Activated T-helper 1 cell treated with anti-CD3 and anti-CD28 coated beads, Interleukin-2, amount 50 U/mL, for 16 hours (primary cell): ENCODE measurements at regions not wholly inside any gene's neighbourhood (a gene's known extent, or its start where the extent isn't known, plus 50 kb on each side); places are given as distances from the start of the nearest gene placed in this dataset.
"Not testable (repeated sequence)": the region's sequence is repeated elsewhere in the genome, so short reads cannot be mapped to it uniquely, and the experiment has no call there.

ENCODE experiments used
- DNase-seq, 2 donors: peaks; one replicate each; pipeline ENCODE4 v3.0.0-alpha.2; 2020; ENCODE audit warnings: low read depth in 1 of 2, low spot score in 1 of 2

DNA sequence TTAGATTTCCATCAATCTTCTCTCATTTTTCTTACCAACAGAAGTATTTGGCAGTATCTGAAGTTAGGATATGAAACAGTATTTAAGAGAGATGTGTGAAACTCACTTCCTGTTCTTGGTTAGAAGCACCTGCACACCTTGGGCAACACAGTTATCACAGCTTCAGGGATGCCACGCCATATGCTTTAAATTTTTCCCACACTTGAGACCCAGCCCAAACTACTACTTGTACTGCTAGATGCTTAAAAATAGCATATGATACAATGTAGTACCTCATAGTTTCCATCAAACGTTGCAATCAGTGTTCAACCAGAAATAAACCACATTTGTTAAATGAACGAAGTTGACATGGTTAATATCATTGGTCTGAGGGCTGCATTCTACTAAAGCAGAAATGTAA lies 725.1 kb upstream of the FRG1 start:
- no peak for DNase-seq

DNA sequence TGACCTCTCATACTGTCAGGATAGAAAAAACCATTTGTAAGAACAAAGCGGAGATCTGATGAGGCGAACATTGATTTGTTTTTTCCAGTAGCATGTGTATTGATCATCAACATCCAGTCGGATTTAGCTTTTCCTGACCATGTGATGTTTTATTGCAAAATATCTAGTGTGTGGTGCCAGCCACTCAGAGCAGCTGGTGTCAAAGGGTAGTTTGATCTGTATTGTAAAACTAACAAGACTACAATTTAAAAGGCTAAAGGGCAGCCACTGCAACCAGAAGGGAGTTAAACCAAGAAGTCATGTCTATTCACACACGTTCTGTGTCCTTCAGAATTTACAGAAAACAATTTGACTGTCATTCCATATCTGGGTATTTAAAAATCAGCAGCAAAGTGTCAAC lies 719.0 kb upstream of the FRG1 start:
- DNase-seq: no peak

DNA sequence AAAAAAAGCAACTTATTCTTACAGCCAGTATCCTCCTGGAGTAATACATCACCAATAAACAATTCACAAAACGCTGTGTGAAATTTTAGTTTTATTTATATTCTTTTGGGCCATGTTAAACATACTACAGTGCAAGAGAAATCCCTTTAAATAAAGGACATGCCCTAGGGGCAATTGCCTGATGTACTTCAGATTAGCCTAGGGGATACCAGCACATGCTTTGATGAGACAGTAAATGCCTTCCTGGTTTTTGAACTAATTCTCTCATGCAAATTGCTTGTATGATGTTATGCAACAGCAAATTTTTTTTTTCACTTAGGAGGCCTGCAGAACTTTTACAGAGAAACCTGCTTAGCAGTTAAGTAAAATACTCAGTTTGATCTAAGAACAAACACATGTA lies 711.9 kb upstream of the FRG1 start:
- no peak for DNase-seq

DNA sequence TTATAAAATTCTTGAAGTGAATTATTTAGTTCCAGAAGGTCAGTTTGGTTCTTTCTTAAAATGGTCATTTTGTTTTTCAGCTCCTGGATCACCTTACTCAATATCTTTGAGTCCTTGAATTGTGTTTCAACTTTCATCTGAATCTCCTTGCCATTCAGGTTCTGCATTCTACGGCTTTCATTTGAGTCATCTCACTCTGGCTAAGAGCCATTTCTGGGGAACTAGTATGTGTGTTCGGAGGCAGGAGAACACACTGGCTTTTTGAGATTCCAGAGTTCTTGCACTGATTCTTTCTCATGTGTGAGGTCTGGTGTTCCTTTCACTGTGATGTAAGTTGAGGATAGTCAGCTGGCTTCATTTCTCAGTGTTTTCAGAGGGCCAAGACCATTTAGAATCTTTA lies 708.4 kb upstream of the FRG1 start:
- no peak for DNase-seq

DNA sequence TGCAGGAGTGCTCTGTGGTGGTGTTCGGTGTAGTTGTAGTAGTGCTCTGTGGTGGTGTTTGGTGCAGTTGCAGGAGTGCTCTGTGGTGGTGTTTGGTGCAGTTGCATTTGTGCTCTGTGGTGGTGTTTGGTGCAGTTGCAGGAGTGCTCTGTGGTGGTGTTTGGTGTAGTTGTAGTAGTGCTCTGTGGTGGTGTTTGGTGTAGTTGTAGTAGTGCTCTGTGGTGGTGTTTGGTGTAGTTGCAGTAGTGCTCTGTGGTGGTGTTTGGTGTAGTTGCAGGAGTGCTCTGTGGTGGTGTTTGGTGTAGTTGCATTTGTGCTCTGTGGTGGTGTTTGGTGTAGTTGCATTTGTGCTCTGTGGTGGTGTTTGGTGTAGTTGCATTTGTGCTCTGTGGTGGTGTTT lies 706.9 kb upstream of the FRG1 start:
- peak in 1 of 2 donors; percentile 27 for DNase-seq

DNA sequence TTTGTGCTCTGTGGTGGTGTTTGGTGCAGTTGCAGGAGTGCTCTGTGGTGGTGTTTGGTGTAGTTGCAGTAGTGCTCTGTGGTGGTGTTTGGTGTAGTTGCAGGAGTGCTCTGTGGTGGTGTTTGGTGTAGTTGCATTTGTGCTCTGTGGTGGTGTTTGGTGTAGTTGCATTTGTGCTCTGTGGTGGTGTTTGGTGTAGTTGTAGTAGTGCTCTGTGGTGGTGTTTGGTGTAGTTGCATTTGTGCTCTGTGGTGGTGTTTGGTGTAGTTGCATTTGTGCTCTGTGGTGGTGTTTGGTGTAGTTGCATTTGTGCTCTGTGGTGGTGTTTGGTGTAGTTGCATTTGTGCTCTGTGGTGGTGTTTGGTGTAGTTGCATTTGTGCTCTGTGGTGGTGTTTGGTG lies 705.7 kb upstream of the FRG1 start:
- DNase-seq: not testable (repeated sequence)

DNA sequence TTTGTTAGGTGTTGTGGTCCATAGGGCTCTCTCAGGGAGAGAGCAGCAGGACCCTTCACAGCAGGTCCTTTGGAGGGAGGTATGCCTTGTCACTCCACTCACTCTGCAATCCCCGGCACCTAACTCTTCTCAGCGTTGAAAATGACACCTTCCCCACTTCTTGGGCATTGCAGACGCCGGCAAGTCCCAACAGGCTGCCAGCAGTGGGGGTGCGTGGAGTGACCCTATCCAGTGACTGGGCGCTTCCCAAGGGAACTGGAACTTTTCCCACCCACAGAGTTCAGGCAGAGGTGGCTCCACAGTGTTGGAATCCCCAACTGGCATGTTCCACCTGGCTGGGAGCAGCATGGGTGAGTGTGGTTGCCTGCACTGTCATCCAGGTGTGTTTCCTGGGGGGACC lies 705.1 kb upstream of the FRG1 start:
- no peak for DNase-seq

DNA sequence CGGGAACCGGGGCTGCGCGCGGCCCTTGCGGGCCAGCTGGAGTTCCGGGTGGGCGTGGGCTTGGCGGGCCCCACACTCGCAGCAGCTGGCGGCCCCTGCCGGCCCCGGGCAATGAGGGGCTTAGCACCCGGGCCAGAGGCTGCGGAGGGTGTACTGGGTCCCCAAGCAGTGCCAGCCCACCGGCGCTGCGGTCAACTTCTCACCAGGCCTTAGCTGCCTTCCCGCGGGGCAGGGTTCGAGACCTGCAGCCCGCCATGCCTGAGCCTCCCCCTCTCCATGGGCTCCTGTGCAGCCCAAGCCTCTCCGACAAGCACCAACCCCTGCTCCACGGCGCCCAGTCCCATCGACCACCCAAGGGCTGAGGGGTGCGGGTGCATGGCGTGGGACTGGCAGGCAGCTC lies 704.4 kb upstream of the FRG1 start:
- DNase-seq: not testable (repeated sequence)

DNA sequence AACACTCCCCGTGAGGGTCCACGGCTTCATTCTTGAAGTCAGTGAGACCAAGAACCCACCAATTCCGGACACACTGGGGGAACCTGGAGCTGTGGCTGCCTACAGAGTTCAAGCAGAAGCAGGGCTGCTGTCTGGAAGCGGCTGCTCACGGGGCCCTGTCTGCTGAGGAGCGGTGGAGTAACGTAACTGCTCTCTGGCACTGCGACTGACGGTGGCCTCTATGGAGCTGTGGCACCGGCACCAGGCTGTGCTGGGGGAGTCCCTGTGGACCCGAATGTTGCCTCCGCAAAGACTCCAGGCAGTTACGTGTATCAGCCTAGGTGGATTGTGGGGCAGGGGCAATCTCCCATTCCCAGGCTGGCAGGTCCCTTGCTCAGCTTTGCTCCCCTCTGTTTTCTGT lies 703.3 kb upstream of the FRG1 start:
- DNase-seq: no peak

DNA sequence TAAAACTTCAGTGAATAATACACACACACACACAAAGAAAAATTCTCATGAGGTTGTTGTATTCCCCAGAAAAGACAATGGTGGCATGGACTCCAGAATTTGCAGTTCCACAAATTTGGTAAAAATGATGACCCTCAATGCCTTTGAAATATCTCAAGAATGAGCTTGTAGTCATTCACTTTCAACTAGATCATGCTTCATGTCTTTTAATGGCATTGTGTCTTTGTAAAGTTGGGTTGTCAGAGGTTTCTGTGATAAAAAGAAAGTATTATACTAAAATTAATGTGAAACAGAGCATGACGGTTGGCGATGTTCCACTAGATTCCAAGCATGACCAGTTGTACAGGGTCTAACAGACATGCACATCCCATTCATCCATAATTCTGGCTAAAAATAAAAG lies 685.0 kb upstream of the FRG1 start:
- no peak for DNase-seq

DNA sequence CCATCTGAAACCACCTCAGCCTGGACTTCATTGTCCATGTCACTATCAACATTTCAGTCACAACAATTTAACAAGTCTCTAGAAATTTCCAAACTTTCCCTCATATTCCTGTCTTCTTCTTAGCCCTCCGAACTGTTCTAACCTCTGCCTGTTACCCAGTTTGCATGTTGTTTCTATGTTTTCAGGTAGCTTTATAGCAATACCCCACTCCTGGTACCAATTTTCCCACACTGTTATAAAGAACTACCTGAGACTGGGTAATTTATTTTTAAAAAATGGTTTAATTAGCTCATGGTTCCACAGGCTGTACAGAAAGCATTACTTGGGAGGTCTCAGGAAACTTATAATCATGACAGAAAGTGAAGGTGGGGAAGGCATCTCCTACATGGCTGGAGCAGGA lies 679.2 kb upstream of the FRG1 start:
- DNase-seq: no peak

DNA sequence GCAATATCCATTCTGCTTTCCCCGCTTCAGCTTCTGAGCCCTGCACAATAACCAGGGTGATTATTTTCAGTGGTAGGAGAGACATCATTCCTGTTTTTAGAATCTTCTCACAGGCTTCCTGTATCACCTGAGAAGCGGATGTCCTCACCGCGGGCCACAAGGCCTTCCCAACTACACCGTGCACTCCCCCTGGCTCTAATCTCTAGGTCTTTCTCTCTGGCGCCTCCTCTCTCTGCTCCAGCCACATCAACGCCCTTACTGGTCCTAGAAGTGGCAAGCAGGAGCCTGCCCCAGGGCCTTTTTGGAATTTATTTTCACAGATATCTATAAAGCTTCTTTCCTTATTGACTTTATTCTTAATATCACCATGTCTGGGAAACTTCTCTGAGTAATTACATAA lies 675.2 kb upstream of the FRG1 start:
- no peak for DNase-seq

DNA sequence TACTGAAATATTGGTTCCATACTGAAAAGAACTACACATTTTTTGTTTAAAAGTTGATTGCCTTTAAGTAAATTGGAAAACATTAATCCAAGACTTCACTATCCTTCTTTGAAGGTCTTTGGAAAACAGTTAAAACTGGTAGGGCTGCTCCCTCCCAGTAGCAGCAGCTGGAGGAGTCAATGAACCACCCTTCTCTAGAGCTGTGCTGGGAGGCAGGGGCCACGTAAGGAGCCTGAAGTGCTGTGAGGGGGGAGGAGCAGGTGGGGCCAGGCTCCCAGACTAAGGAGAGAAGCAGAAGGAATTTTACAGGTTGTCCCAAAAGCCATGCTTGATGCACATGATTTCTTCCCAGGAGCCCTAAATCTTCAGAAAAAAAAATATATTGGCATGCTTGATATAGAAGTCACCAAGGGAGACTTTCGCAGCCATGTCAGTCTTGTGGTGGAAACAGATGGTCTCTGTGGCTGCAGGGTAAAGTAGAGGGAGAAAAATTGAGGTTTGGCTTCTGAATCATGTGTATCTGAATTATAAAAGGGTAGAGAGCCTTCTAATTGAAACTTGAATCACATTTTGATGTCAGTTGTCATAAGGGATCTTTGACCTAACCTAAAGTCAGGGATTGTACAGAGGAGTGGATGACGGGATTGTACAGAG lies 673.2 kb upstream of the FRG1 start:
- no peak for DNase-seq

DNA sequence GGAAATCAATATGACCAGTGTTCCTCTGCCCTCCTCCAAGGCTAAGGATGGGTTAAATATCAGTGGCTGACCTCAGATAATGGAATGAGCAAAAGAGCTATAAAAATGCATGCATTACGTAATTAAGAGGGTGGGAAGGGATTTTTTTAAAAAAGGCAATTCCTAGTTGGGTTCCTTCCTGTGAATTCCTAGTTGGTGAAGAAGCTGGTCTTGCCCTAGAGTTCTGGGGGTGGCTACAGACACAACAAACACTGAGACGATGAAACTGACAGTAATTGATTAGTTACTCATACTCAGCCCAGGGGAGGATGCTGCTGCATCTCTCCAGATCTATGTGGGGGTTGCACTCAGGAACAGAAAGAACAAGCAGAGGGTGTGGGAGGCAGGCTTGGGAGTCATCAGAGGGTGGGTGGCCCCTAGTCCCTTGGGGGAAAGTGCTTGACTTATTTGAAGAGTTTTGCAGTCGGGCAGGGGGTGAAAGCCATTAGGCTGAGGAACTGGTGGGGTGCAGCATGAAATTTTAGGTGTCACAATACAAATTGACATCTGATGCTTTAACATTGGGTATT lies 662.0 kb upstream of the FRG1 start:
- DNase-seq: no peak

DNA sequence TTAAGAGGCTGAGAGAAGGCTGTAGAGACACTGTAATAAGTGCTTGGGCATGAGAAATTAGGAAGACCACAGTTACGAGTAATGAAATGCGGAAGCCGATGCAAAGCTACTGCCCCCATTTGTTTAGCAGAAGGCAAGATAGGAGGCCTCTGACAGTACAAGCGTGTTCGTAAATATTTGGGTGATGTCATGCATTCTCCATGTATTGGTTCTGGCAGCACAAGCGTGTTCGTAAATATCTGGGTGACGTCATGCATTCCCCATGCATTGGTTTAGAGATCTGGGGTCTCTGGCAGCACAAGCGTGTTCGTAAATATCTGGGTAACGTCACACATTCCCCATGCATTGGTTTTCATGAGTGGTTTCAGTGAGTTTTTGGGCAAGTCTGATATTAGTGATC lies 661.5 kb upstream of the FRG1 start:
- DNase-seq: no peak

DNA sequence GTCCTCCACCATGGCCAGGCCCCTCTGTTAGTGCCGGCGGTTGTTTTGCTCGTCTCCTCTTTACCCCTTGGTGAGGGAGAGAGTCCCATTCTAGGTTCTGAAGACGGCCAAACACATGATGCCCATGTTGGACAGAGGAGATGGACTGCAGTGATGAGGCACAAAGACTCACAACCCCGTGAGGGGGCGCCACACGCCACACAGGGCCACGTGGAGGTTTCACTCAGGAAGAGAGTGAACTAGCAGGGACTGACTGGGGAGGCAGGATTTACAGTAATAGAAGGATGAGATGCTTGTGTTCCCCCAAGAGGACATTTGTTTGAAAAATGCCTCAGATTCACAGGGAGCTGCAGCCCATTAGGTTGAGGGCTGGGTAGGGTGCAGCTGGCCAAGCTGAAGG lies 655.3 kb upstream of the FRG1 start:
- DNase-seq: no peak

DNA sequence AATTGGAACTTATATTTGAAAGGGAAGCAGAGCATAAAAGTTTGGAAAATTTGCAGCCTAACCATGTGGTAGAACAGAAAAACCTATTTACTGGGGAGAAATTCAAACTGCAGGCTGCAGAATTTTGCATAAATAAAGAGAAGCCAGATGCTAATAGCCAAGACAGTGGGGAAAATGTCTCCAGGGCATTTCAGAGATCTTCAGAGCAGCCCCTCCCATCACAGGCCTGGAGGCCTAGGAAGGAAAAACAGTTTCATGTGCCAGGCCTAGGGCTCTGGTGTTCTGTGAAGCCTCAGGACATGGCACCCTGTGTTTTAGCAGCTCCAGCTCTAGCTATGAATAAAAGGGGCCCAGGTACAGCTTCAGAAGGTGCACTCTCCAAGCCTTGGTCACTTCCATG lies 648.7 kb upstream of the FRG1 start:
- no peak for DNase-seq

DNA sequence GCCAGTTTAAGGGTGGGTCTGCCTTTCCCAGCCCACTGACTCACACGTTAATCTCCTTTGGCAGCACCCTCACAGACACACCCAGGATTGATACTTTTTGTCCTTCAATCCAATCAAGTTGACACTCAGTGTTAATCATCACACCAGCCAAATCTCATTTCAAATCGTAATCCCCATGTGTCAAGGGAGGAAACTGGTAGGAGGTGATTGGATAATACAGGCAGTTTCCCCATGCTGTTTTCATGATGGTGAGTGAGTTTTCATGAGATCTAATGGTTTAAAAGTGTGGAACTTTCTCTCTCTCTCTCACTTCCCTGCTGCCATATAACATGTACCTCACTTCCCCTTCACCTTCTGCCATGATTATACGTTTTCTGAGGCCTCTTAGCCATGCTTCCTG lies 647.2 kb upstream of the FRG1 start:
- DNase-seq: no peak

DNA sequence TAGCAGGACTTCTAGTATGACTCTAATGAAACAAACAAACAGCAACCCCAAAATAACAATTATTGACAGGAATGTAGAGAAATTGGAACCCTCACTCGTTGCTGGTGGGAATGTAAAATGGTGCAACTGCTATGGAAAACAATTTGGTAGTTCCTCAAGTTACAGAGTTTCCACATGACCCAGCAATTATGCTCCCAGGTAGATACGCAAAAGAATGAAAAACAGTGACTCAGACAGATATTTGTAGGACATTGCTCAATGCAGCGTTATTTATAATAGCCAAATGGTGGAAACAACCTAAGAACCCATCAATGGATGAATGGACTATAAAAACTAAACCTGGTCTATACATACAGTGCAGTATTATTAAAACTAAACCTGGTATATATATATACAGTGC lies 646.1 kb upstream of the FRG1 start:
- no peak for DNase-seq

DNA sequence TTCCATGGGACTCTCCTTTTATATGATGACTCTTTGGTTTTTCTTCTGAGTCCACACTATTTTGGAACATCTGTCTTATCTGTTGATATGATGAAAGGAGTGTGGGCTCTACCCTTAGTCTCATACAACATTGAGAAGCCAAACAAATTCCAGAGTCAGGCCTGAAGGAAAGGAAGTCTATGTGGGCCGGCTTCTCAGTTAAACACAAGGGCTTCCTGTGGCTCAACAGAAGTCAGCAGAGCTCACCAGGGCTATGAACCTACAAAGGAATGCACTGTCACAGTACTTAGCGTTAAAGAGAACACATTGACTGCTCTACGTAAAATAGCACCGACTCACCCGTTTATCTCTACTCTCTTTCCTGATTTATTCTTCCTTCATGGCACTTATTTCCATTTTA lies 641.0 kb upstream of the FRG1 start:
- no peak for DNase-seq

DNA sequence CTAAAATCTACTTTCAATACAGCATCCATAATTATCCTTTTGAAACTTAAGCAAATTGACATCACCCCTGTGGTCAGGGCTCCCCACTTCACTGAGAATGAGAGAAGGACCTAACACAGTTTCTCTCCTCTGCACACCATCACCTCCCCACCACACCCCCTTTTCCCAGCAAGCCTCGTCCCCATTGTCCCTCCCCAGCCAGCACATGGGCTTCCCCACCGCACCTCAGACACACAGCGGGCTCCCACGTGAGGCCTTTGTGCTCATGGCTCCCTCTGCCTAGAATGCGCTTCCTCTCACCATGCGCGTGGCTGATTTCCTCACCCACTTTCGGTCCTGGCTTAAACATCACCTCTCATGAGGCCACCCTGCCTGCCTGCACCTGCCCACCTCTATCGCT lies 639.0 kb upstream of the FRG1 start:
- no peak for DNase-seq

DNA sequence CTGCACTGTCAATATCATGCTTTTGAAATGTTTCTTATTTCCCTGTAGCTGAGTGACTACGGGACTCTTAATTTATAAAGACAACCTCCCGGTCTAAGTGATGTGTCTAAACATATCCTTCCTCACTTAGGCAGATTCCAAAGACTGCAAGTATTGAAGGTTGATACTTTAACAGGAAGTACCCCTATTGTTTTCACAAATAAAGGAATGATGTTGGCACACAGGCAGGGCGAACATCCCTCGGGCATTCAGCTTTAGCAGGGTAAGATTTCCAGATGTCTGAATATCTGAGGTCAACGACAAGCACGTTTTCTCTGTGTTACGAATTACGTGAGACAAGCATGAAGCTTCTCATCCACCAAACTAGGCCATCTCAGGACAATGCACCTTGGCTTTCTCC lies 638.0 kb upstream of the FRG1 start:
- no peak for DNase-seq

DNA sequence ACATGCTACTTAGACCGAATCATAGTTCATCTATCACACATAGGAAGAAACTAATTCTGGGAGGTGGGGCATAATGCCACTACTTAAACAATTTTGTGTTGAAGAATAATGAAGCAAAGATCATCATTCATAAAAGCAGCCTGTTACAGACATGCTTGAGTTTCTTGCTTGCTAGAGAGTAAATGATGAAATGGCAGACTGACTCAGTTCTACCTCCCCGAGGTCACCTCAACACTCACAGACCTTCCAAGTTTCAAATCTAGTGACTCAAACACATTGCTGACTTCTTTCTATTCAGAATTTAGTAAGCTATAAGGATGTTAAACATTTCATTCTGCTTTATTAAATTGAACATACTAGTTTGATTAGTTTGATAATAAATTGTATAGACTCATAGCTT lies 636.5 kb upstream of the FRG1 start:
- no peak for DNase-seq

DNA sequence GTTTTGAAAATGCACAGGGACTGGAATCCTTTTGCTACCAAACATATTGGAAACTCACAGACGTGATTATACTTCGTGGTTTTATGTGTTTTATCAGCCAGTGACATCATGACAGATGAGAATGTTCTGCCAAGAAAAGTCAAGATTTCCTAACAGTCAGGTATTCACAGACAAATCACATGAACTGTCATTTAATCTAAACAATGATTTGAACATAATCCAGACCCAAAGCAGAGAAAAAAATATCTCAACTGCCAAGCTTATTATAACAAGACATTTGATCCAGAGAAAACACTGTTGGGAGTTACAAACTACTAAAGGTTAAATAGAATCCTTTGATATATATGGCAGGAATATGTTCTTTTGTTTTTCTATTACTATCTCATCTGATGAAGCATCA lies 635.9 kb upstream of the FRG1 start:
- DNase-seq: no peak
